ENCODE measurements at regions not wholly inside any gene's neighbourhood (a gene's known extent, or its start where the extent isn't known, plus 50 kb on each side); places are given as distances from the start of the nearest gene placed in this dataset.

- DNase-seq (ENCODE audit: low spot score in 2 of 2) (peak in 1 of 2 donors; percentile 10), ATAC-seq (ENCODE audit: low read depth) (no peak)
- H3K27me3 Mint-ChIP-seq: no peaks in the 10 kb centered on the region
These were observed 299.4 kb downstream of the SNX13 start for GRCh38 chr7:17640730-17641377.

GRCh38 chr7:17645500-17645899, 294.8 kb downstream of the SNX13 start:
- Mint-ChIP-seq H3K9me3 (peaks cover 9% of the 10 kb centered on the region), H3K27ac (no peak overlapping the region), H3K36me3 (peaks cover 3% of the 10 kb centered on the region), H3K27me3 (peaks cover 3% of the 10 kb centered on the region), H3K4me1 (no peaks in the 10 kb centered on the region), H3K4me3 (no peak overlapping the region)
- no peak for ATAC-seq (ENCODE audit: low read depth)
- no peak for DNase-seq (ENCODE audit: low spot score in 2 of 2)

More at GRCh38 chr7:17640730-17641377, 299.4 kb downstream of the SNX13 start:
- peaks cover 3% of the 10 kb centered on the region for H3K36me3 Mint-ChIP-seq
- H3K4me1 Mint-ChIP-seq: no peaks in the 10 kb centered on the region
- no peak overlapping the region for H3K27ac Mint-ChIP-seq
- no peak overlapping the region for H3K4me3 Mint-ChIP-seq
- H3K9me3 Mint-ChIP-seq: peaks cover 9% of the 10 kb centered on the region

GRCh38 chr7:17646253-17646956, 293.9 kb downstream of the SNX13 start:
- H3K27me3 Mint-ChIP-seq: peaks cover 3% of the 10 kb centered on the region
- no peak for ATAC-seq (ENCODE audit: low read depth)
- H3K4me3 Mint-ChIP-seq: no peak overlapping the region
- DNase-seq (ENCODE audit: low spot score in 2 of 2): no peak
- peaks cover 3% of the 10 kb centered on the region for H3K36me3 Mint-ChIP-seq
- peaks cover 9% of the 10 kb centered on the region for H3K9me3 Mint-ChIP-seq
- no peak overlapping the region for H3K27ac Mint-ChIP-seq
- no peaks in the 10 kb centered on the region for H3K4me1 Mint-ChIP-seq

GRCh38 chr7:17651341-17651740, 289.0 kb downstream of the SNX13 start:
- Mint-ChIP-seq H3K36me3 (no peaks in the 10 kb centered on the region), H3K4me1 (peaks cover 3% of the 10 kb centered on the region), H3K4me3 (no peak overlapping the region), H3K27me3 (peaks cover 4% of the 10 kb centered on the region), H3K9me3 (no peaks in the 10 kb centered on the region), H3K27ac (no peak overlapping the region)
- DNase-seq (ENCODE audit: low spot score in 2 of 2) (no peak), ATAC-seq (ENCODE audit: low read depth) (no peak)

GRCh38 chr7:17651863-17652385, 288.4 kb downstream of the SNX13 start:
- Mint-ChIP-seq H3K9me3 (no peaks in the 10 kb centered on the region), H3K4me1 (peaks cover 3% of the 10 kb centered on the region), H3K36me3 (no peaks in the 10 kb centered on the region), H3K27me3 (peaks cover 4% of the 10 kb centered on the region), H3K27ac (no peak overlapping the region), H3K4me3 (no peak overlapping the region)
- DNase-seq (ENCODE audit: low spot score in 2 of 2) (no peak), ATAC-seq (ENCODE audit: low read depth) (no peak)

- peaks cover 1% of the 10 kb centered on the region for H3K27me3 Mint-ChIP-seq
- no peaks in the 10 kb centered on the region for H3K36me3 Mint-ChIP-seq
- no peak for ATAC-seq (ENCODE audit: low read depth)
- peaks cover 3% of the 10 kb centered on the region for H3K4me1 Mint-ChIP-seq
- H3K4me3 Mint-ChIP-seq: no peak overlapping the region
- H3K27ac Mint-ChIP-seq: no peak overlapping the region
- peaks cover 2% of the 10 kb centered on the region for H3K9me3 Mint-ChIP-seq
- no peak for DNase-seq (ENCODE audit: low spot score in 2 of 2)
These were observed 285.4 kb downstream of the SNX13 start for GRCh38 chr7:17654940-17655339.

- no peak overlapping the region for H3K4me3 Mint-ChIP-seq
- H3K9me3 Mint-ChIP-seq: peaks cover 2% of the 10 kb centered on the region
- no peak for DNase-seq (ENCODE audit: low spot score in 2 of 2)
- H3K27me3 Mint-ChIP-seq: peaks cover 1% of the 10 kb centered on the region
- H3K27ac Mint-ChIP-seq: no peak overlapping the region
- peaks cover 3% of the 10 kb centered on the region for H3K4me1 Mint-ChIP-seq
- H3K36me3 Mint-ChIP-seq: no peaks in the 10 kb centered on the region
- ATAC-seq (ENCODE audit: low read depth): no peak
These were observed 281.2 kb downstream of the SNX13 start for GRCh38 chr7:17659126-17659525.

- Mint-ChIP-seq H3K4me3 (no peak overlapping the region), H3K27ac (no peak overlapping the region), H3K9me3 (peaks cover 2% of the 10 kb centered on the region), H3K27me3 (peaks cover 1% of the 10 kb centered on the region), H3K4me1 (no peaks in the 10 kb centered on the region), H3K36me3 (no peaks in the 10 kb centered on the region)
- ATAC-seq (ENCODE audit: low read depth): no peak
- no peak for DNase-seq (ENCODE audit: low spot score in 2 of 2)
These were observed 280.2 kb downstream of the SNX13 start for GRCh38 chr7:17660116-17660515.

GRCh38 chr7:17661982-17662585, 278.2 kb downstream of the SNX13 start:
- Mint-ChIP-seq H3K4me3 (no peak overlapping the region), H3K27me3 (peaks cover 1% of the 10 kb centered on the region), H3K36me3 (no peaks in the 10 kb centered on the region), H3K27ac (no peak overlapping the region), H3K4me1 (no peaks in the 10 kb centered on the region), H3K9me3 (peaks cover 2% of the 10 kb centered on the region)
- ATAC-seq (ENCODE audit: low read depth): no peak
- DNase-seq (ENCODE audit: low spot score in 2 of 2): no peak

- DNase-seq (ENCODE audit: low spot score in 2 of 2) (no peak), ATAC-seq (ENCODE audit: low read depth) (no peak)
- H3K9me3 Mint-ChIP-seq: peaks cover under 1% of the 10 kb centered on the region
- peaks cover 1% of the 10 kb centered on the region for H3K27me3 Mint-ChIP-seq
- H3K4me1 Mint-ChIP-seq: no peaks in the 10 kb centered on the region
- H3K4me3 Mint-ChIP-seq: no peak overlapping the region
- H3K27ac Mint-ChIP-seq: no peak overlapping the region
- H3K36me3 Mint-ChIP-seq: no peaks in the 10 kb centered on the region
These were observed 277.1 kb downstream of the SNX13 start for GRCh38 chr7:17663061-17663675.

GRCh38 chr7:17665029-17665428, 275.3 kb downstream of the SNX13 start:
- DNase-seq (ENCODE audit: low spot score in 2 of 2): no peak
- Mint-ChIP-seq H3K27ac (no peak overlapping the region), H3K4me3 (no peak overlapping the region), H3K36me3 (no peaks in the 10 kb centered on the region), H3K9me3 (no peaks in the 10 kb centered on the region), H3K27me3 (peaks cover 3% of the 10 kb centered on the region), H3K4me1 (no peaks in the 10 kb centered on the region)
- no peak for ATAC-seq (ENCODE audit: low read depth)

- no peaks in the 10 kb centered on the region for H3K36me3 Mint-ChIP-seq
- H3K27ac Mint-ChIP-seq: no peak overlapping the region
- no peak for DNase-seq (ENCODE audit: low spot score in 2 of 2)
- H3K4me3 Mint-ChIP-seq: no peak overlapping the region
- ATAC-seq (ENCODE audit: low read depth): no peak
- H3K4me1 Mint-ChIP-seq: no peaks in the 10 kb centered on the region
- peaks cover 3% of the 10 kb centered on the region for H3K27me3 Mint-ChIP-seq
- H3K9me3 Mint-ChIP-seq: no peaks in the 10 kb centered on the region
These were observed 272.2 kb downstream of the SNX13 start for GRCh38 chr7:17668122-17668521.

GRCh38 chr7:17669204-17669603, 271.1 kb downstream of the SNX13 start:
- no peaks in the 10 kb centered on the region for H3K9me3 Mint-ChIP-seq
- no peaks in the 10 kb centered on the region for H3K36me3 Mint-ChIP-seq
- no peak overlapping the region for H3K27ac Mint-ChIP-seq
- H3K4me1 Mint-ChIP-seq: no peaks in the 10 kb centered on the region
- ATAC-seq (ENCODE audit: low read depth) (no peak), DNase-seq (ENCODE audit: low spot score in 2 of 2) (no peak)
- no peak overlapping the region for H3K4me3 Mint-ChIP-seq
- peaks cover 3% of the 10 kb centered on the region for H3K27me3 Mint-ChIP-seq

GRCh38 chr7:17671956-17672355, 268.3 kb downstream of the SNX13 start:
- no peaks in the 10 kb centered on the region for H3K9me3 Mint-ChIP-seq
- ATAC-seq (ENCODE audit: low read depth): no peak
- no peak overlapping the region for H3K27ac Mint-ChIP-seq
- H3K4me1 Mint-ChIP-seq: no peaks in the 10 kb centered on the region
- DNase-seq (ENCODE audit: low spot score in 2 of 2): no peak
- peaks cover 1% of the 10 kb centered on the region for H3K27me3 Mint-ChIP-seq
- H3K36me3 Mint-ChIP-seq: no peaks in the 10 kb centered on the region
- no peak overlapping the region for H3K4me3 Mint-ChIP-seq
